ENCODE measurements at regions not wholly inside any gene's neighbourhood (a gene's known extent, or its start where the extent isn't known, plus 50 kb on each side); places are given as distances from the start of the nearest gene placed in this dataset.

GRCh38 chr1:63124666-63125191, 197.6 kb upstream of the FOXD3 start:
- DNase-seq, result no peak

GRCh38 chr1:63126104-63126503, 196.3 kb upstream of the FOXD3 start:
- no peak for DNase-seq

- no peak for DNase-seq
Measured at GRCh38 chr1:63127376-63127775, 195.0 kb upstream of the FOXD3 start.

GRCh38 chr1:63128556-63128955, 193.8 kb upstream of the FOXD3 start:
- DNase-seq, result no peak

GRCh38 chr1:63129184-63129583, 193.2 kb upstream of the FOXD3 start:
- DNase-seq, result no peak

GRCh38 chr1:63129855-63130254, 192.5 kb upstream of the FOXD3 start:
- no peak for DNase-seq

- no peak for DNase-seq
Measured at GRCh38 chr1:63134501-63135173, 187.7 kb upstream of the FOXD3 start.

- no peak for DNase-seq
Measured at GRCh38 chr1:63135174-63135512, 187.2 kb upstream of the FOXD3 start.

GRCh38 chr1:63135801-63136200, 186.6 kb upstream of the FOXD3 start:
- DNase-seq, result no peak

- no peak for DNase-seq
Measured at GRCh38 chr1:63142001-63142400, 180.4 kb upstream of the FOXD3 start.

GRCh38 chr1:63143482-63143881, 178.9 kb upstream of the FOXD3 start:
- DNase-seq, result no peak

GRCh38 chr1:63147783-63148182, 174.6 kb upstream of the FOXD3 start:
- no peak for DNase-seq

GRCh38 chr1:63148825-63149645, 173.3 kb upstream of the FOXD3 start:
- DNase-seq, result no peak

- DNase-seq, result no peak
Measured at GRCh38 chr1:63152572-63152971, 169.8 kb upstream of the FOXD3 start.

GRCh38 chr1:63155437-63155836, 166.9 kb upstream of the FOXD3 start:
- DNase-seq, result no peak

- DNase-seq, result no peak
Measured at GRCh38 chr1:63157085-63157484, 165.3 kb upstream of the FOXD3 start.

- DNase-seq, result no peak
Measured at GRCh38 chr1:63169057-63169456, 153.3 kb upstream of the FOXD3 start.

- no peak for DNase-seq
Measured at GRCh38 chr1:63173161-63173560, 149.2 kb upstream of the FOXD3 start.

GRCh38 chr1:63189677-63190076, 132.7 kb upstream of the FOXD3 start:
- no peak for DNase-seq

- no peak for DNase-seq
Measured at GRCh38 chr1:63190171-63190570, 132.2 kb upstream of the FOXD3 start.

GRCh38 chr1:63198871-63199394, 123.4 kb upstream of the FOXD3 start:
- no peak for DNase-seq

- DNase-seq, result no peak
Measured at GRCh38 chr1:63199706-63200335, 122.5 kb upstream of the FOXD3 start.

- DNase-seq, result no peak
Measured at GRCh38 chr1:63200676-63201075, 121.7 kb upstream of the FOXD3 start.

- DNase-seq, result no peak
Measured at GRCh38 chr1:63203641-63204040, 118.7 kb upstream of the FOXD3 start.

Measured in NCI-H524 treated with DMSO at 0.1 percent for 48 hours (cell line).